PFSK-1 (cell line): ENCODE measurements at regions not wholly inside any gene's neighbourhood (a gene's known extent, or its start where the extent isn't known, plus 50 kb on each side); places are given as distances from the start of the nearest gene placed in this dataset.

ENCODE experiments used
- FOXP2 ChIP-seq: optimal IDR thresholded peaks from 2 replicates; pipeline ENCODE3; 2011; ENCODE audit warnings: borderline replicate concordance, control low read depth, inconsistent platforms; ENCODE audit not compliant: insufficient read depth; ENCODE audit errors: extremely low read length, extremely low read depth
- POLR2AphosphoS5 ChIP-seq: IDR thresholded peaks from 2 replicates; pipeline ENCODE4 v1.6.1; 2012; ENCODE audit warnings: low read depth, mild to moderate bottlenecking, control low read depth, low read length, moderate library complexity
- SIN3A ChIP-seq: IDR thresholded peaks from 2 replicates; pipeline ENCODE4 v1.6.1; 2012; ENCODE audit warnings: mild to moderate bottlenecking, low read length, moderate library complexity, borderline replicate concordance; ENCODE audit not compliant: insufficient read depth
- TAF1 ChIP-seq: IDR thresholded peaks from 2 replicates; pipeline ENCODE4 v1.6.1; 2012; ENCODE audit warnings: low read length, control low read depth, borderline replicate concordance; ENCODE audit not compliant: insufficient read depth

- TF ChIP-seq TAF1 (no peak), FOXP2 (no peak), POLR2AphosphoS5 (no peak), SIN3A (no peak)
These were observed 191.6 kb downstream of the DUSP6 start for GRCh38 chr12:89160716-89161123.
